Mesenchymal stem cell (in vitro differentiated cells and primary cell): ENCODE measurements at regions not wholly inside any gene's neighbourhood (a gene's known extent, or its start where the extent isn't known, plus 50 kb on each side); places are given as distances from the start of the nearest gene placed in this dataset.

Source experiments
- DNase-seq: peaks from one replicate; pipeline ENCODE4 v3.0.0-alpha.2; 2013
- H2AFZ ChIP-seq: one replicate; pipeline ENCODE4 v1.6.1; 2013; ENCODE audit warnings: low read depth, mild to moderate bottlenecking, control low read depth, inconsistent platforms, low read length, moderate library complexity
- H2AK5ac ChIP-seq: 2 replicates; pipeline ENCODE4 v1.6.1; 2013; ENCODE audit warnings: low read length, moderate library complexity, mild to moderate bottlenecking, inconsistent platforms; ENCODE audit not compliant: severe bottlenecking
- H2BK120ac ChIP-seq: one replicate; pipeline ENCODE4 v1.6.1; 2013; ENCODE audit warnings: low read depth, mild to moderate bottlenecking, inconsistent platforms, low read length, moderate library complexity
- H2BK12ac ChIP-seq, 2 experiments: one replicate each; pipeline ENCODE4 v1.6.1; 2013; ENCODE audit warnings: inconsistent platforms in 2 of 2, low read length in 2 of 2, mild to moderate bottlenecking in 2 of 2, moderate library complexity in 2 of 2, control low read depth in 1 of 2
- H2BK15ac ChIP-seq: one replicate; pipeline ENCODE4 v1.6.1; 2013; ENCODE audit warnings: mild to moderate bottlenecking, low read depth, inconsistent platforms; ENCODE audit not compliant: poor library complexity, severe bottlenecking
- H2BK5ac ChIP-seq: 2 replicates; pipeline ENCODE4 v1.6.1; 2013; ENCODE audit warnings: low read depth, mild to moderate bottlenecking, low read length, control low read depth, inconsistent platforms; ENCODE audit not compliant: poor library complexity, severe bottlenecking
- H3K14ac ChIP-seq, 2 experiments: one replicate each; pipeline ENCODE4 v1.6.1; 2013; ENCODE audit warnings: inconsistent platforms in 2 of 2, low read length in 2 of 2, control low read depth in 1 of 2, mild to moderate bottlenecking in 1 of 2, moderate library complexity in 1 of 2
- H3K18ac ChIP-seq, 2 experiments: one replicate each; pipeline ENCODE4 v1.6.1; 2013; ENCODE audit warnings: inconsistent platforms in 2 of 2, low read length in 2 of 2, control low read depth in 1 of 2, low read depth in 1 of 2, mild to moderate bottlenecking in 1 of 2
- H3K23ac ChIP-seq, 2 experiments: one replicate each; pipeline ENCODE4 v1.6.1; 2013; ENCODE audit warnings: inconsistent platforms in 2 of 2, low read length in 2 of 2, mild to moderate bottlenecking in 2 of 2, moderate library complexity in 2 of 2, control low read depth in 1 of 2
- H3K27ac ChIP-seq: 2 replicates; pipeline ENCODE4 v1.5.1; 2013; ENCODE audit warnings: mild to moderate bottlenecking, moderate library complexity, low read length, control low read depth, inconsistent platforms; ENCODE audit not compliant: poor library complexity, severe bottlenecking
- H3K27me3 ChIP-seq, 2 experiments: 2 replicates each; pipeline versions ENCODE4 v1.6.1 to v1.7.0; 2013; ENCODE audit warnings: low read length in 2 of 2, mild to moderate bottlenecking in 2 of 2, moderate library complexity in 2 of 2, control low read depth in 1 of 2, inconsistent platforms in 1 of 2; ENCODE audit not compliant: control insufficient read depth in 1 of 2, insufficient read depth in 1 of 2
- H3K36me3 ChIP-seq, 2 experiments: 2 replicates each; pipeline versions ENCODE4 v1.6.1 to v1.7.0; 2013; ENCODE audit warnings: low read length in 2 of 2, control low read depth in 1 of 2, inconsistent platforms in 1 of 2, low read depth in 1 of 2, mild to moderate bottlenecking in 1 of 2; ENCODE audit not compliant: insufficient read depth in 2 of 2, control insufficient read depth in 1 of 2
- H3K4ac ChIP-seq, 2 experiments: one replicate each; pipeline ENCODE4 v1.6.1; 2013; ENCODE audit warnings: inconsistent platforms in 2 of 2, low read length in 2 of 2, mild to moderate bottlenecking in 2 of 2, moderate library complexity in 2 of 2, control low read depth in 1 of 2, low read depth in 1 of 2
- H3K4me1 ChIP-seq: 2 replicates; pipeline ENCODE4 v1.6.1; 2013; ENCODE audit warnings: low read depth, low read length, control low read depth; ENCODE audit not compliant: control insufficient read depth, insufficient read depth
- H3K4me2 ChIP-seq: 2 replicates; pipeline ENCODE4 v1.6.1; 2013; ENCODE audit warnings: low read length, mild to moderate bottlenecking, inconsistent platforms; ENCODE audit not compliant: poor library complexity, severe bottlenecking
- H3K4me3 ChIP-seq, 2 experiments: 2 replicates each; pipeline versions ENCODE4 v1.5.1 to v1.7.0; 2013; ENCODE audit warnings: low read length in 2 of 2, mild to moderate bottlenecking in 2 of 2, control low read depth in 1 of 2, low read depth in 1 of 2; ENCODE audit not compliant: insufficient read depth in 1 of 2
- H3K79me1 ChIP-seq: replicated peaks from 2 replicates; pipeline ENCODE4 v1.6.1; 2013; ENCODE audit warnings: mild to moderate bottlenecking, control low read depth, low read length, inconsistent platforms; ENCODE audit not compliant: poor library complexity, severe bottlenecking
- H3K9ac ChIP-seq: 2 replicates; pipeline ENCODE4 v1.7.0; 2013; ENCODE audit warnings: mild to moderate bottlenecking, low read length, moderate library complexity
- H3K9me3 ChIP-seq: 2 replicates; pipeline ENCODE4 v1.7.0; 2013; ENCODE audit warnings: mild to moderate bottlenecking, low read length; ENCODE audit not compliant: control insufficient read depth
- H4K8ac ChIP-seq: one replicate; pipeline ENCODE4 v1.6.1; 2013; ENCODE audit warnings: inconsistent platforms, mild to moderate bottlenecking, low read length, moderate library complexity
- H4K91ac ChIP-seq: one replicate; pipeline ENCODE4 v1.6.1; 2013; ENCODE audit warnings: mild to moderate bottlenecking, low read length, inconsistent platforms
- WGBS: methylation state at CpG from one replicate; pipeline ENCODE4 v1.1.7; 2013; ENCODE audit warnings: mixed read lengths; 5-methylcytosine and 5-hydroxymethylcytosine counted together

DNA sequence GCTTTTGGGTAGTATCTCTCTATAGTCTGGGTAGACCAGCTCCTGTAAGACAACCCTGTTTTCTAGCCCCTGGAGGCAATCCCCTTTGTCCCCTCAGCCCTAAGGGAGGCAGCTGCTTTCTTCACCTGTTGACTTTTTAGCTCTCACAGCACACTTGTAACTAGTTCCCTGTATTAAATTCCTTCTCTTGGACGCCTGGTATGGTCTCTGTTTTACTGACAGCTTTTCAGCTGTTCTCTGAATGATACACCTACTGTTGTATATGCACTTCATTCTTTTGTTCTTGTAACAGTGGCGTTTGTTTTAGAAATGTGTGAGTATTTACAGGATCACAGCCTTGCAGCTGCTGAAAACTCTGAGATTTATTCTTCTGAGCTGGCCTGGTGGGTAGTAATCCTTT lies 413.0 kb upstream of the RBMS3 start:
- Histone ChIP-seq H2BK12ac (no peak overlapping the region), H2BK15ac (no peak overlapping the region), H3K4me1 (no peaks in the 10 kb centered on the region), H2AFZ (no peak overlapping the region), H2BK5ac (no peak overlapping the region), H3K18ac (no peak overlapping the region), H2AK5ac (no peak overlapping the region), H2BK120ac (no peak overlapping the region), H3K79me1 (no peaks in the 10 kb centered on the region), H3K9ac (no peak overlapping the region), H3K23ac (no peak overlapping the region), H3K9me3 (peaks cover 2% of the 10 kb centered on the region), H3K4me2 (no peak overlapping the region), H3K36me3 (no peaks in the 10 kb centered on the region), H3K14ac (no peak overlapping the region), H4K91ac (no peak overlapping the region), H3K4me3 (no peak overlapping the region), H3K27me3 (no peaks in the 10 kb centered on the region), H3K4ac (no peak overlapping the region), H3K27ac (no peak overlapping the region), H4K8ac (no peak overlapping the region)
- WGBS, result no CpG with 5 or more reads among the region's 2 CpGs
- DNase-seq, result no peak

DNA sequence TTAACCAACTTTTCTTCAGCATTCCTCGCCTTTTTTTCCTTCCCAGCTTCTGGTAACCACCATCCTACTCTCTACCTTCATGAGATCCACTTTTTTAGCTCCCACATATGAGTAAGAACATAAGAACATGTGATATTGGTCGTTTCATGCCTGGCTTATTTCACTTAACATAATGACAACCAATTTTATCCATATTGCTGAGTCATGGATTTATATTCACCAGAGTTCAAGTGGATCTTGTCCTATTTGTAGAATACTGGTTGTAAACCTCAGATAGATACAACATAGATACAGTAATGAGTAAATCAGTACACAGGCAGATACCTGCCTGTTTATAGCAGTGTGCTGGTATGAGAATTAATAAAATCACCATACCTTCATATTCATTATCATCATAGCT lies 412.0 kb upstream of the RBMS3 start:
- H3K18ac ChIP-seq, result no peak overlapping the region
- H4K91ac ChIP-seq, result no peak overlapping the region
- H2BK5ac ChIP-seq, result no peak overlapping the region
- no peak overlapping the region for H3K14ac ChIP-seq
- no peak for DNase-seq
- H3K9ac ChIP-seq, result no peak overlapping the region
- no peak overlapping the region for H3K4me3 ChIP-seq
- peaks cover 9% of the 10 kb centered on the region for H3K9me3 ChIP-seq
- H3K4ac ChIP-seq, result no peak overlapping the region
- 94% methylated on average over 1 of the region's 2 CpGs for WGBS
- H3K27ac ChIP-seq, result no peak overlapping the region
- H3K23ac ChIP-seq, result no peak overlapping the region
- H3K36me3 ChIP-seq, result no peaks in the 10 kb centered on the region
- H4K8ac ChIP-seq, result no peak overlapping the region
- H2BK12ac ChIP-seq, result no peak overlapping the region
- H2BK120ac ChIP-seq, result no peak overlapping the region
- H3K4me2 ChIP-seq, result no peak overlapping the region
- H3K4me1 ChIP-seq, result no peaks in the 10 kb centered on the region
- no peak overlapping the region for H2AK5ac ChIP-seq
- H2BK15ac ChIP-seq, result no peak overlapping the region
- H3K79me1 ChIP-seq, result no peaks in the 10 kb centered on the region
- no peaks in the 10 kb centered on the region for H3K27me3 ChIP-seq
- H2AFZ ChIP-seq, result no peak overlapping the region

DNA sequence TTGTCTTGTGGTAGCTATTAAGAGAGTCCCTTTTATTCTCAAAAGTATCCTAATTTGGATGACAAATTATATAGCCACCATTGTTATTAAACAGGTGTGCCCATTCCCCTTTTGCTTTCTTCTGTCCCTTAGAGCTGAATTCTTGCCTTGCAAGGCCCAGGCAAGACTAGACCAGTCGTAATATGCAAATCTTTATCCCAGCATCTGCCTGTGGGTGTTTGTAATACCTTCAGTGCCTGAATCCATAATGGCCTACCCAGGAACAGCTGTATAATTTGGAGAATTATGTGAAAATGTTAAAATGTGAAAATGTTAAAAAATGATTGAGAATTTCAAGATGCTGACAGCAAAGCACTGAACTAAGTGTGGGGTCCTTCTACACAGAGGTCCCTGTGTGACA lies 403.0 kb upstream of the RBMS3 start:
- DNase-seq, result no peak
- H2BK5ac ChIP-seq, result no peak overlapping the region
- no peak overlapping the region for H3K18ac ChIP-seq
- no peak overlapping the region for H3K4me2 ChIP-seq
- H2AFZ ChIP-seq, result no peak overlapping the region
- no peak overlapping the region for H3K9ac ChIP-seq
- no peak overlapping the region for H4K8ac ChIP-seq
- H3K9me3 ChIP-seq, result peaks cover 7% of the 10 kb centered on the region
- no peak overlapping the region for H3K4ac ChIP-seq
- no peak overlapping the region for H3K14ac ChIP-seq
- 100% methylated on average over 1 of the region's 1 CpG for WGBS
- H3K4me3 ChIP-seq, result no peak overlapping the region
- no peak overlapping the region for H2AK5ac ChIP-seq
- no peaks in the 10 kb centered on the region for H3K79me1 ChIP-seq
- H3K23ac ChIP-seq, result no peak overlapping the region
- no peak overlapping the region for H2BK120ac ChIP-seq
- no peak overlapping the region for H2BK15ac ChIP-seq
- H3K36me3 ChIP-seq, result no peaks in the 10 kb centered on the region
- no peaks in the 10 kb centered on the region for H3K4me1 ChIP-seq
- H3K27ac ChIP-seq, result no peak overlapping the region
- no peak overlapping the region for H4K91ac ChIP-seq
- no peaks in the 10 kb centered on the region for H3K27me3 ChIP-seq
- no peak overlapping the region for H2BK12ac ChIP-seq

DNA sequence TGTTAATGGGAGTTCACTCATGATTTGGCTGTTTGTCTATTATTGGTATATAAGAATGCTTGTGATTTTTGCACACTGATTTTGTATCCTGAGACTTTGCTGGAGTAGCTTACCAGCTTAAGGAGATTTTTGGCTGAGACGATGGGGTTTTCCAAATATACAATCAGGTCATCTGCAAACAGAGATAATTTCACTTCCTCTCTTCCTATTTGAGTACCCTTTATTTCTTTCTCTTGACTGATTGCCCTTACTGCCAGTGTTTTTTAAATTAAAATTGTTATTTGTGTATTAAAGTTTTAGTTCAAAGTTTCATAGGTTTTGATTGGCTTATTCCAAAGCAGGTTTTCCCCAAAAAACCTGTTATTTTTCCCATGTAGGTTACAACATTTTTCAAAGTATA lies 390.5 kb upstream of the RBMS3 start:
- H3K27me3 ChIP-seq, result no peaks in the 10 kb centered on the region
- H3K14ac ChIP-seq, result no peak overlapping the region
- DNase-seq, result no peak
- no peak overlapping the region for H2BK120ac ChIP-seq
- no peaks in the 10 kb centered on the region for H3K79me1 ChIP-seq
- H3K4me1 ChIP-seq, result no peaks in the 10 kb centered on the region
- no peaks in the 10 kb centered on the region for H3K9me3 ChIP-seq
- no peaks in the 10 kb centered on the region for H3K36me3 ChIP-seq
- H4K8ac ChIP-seq, result no peak overlapping the region
- H2BK15ac ChIP-seq, result no peak overlapping the region
- H3K27ac ChIP-seq, result no peak overlapping the region
- no CpG with 5 or more reads among the region's 1 CpG for WGBS
- no peak overlapping the region for H3K4me2 ChIP-seq
- H4K91ac ChIP-seq, result no peak overlapping the region
- H2BK5ac ChIP-seq, result no peak overlapping the region
- no peak overlapping the region for H3K23ac ChIP-seq
- H2BK12ac ChIP-seq, result no peak overlapping the region
- no peak overlapping the region for H3K9ac ChIP-seq
- H2AFZ ChIP-seq, result no peak overlapping the region
- H2AK5ac ChIP-seq, result no peak overlapping the region
- no peak overlapping the region for H3K18ac ChIP-seq
- no peak overlapping the region for H3K4me3 ChIP-seq
- H3K4ac ChIP-seq, result no peak overlapping the region
